Stimulated activated CD8-positive, alpha-beta memory T cell treated with anti-CD3 and anti-CD28 coated beads, Interleukin-15, amount 100 ng/mL, for 48 hours (primary cell): ENCODE measurements at regions not wholly inside any gene's neighbourhood (a gene's known extent, or its start where the extent isn't known, plus 50 kb on each side); places are given as distances from the start of the nearest gene placed in this dataset.
"Not testable (repeated sequence)": the region's sequence is repeated elsewhere in the genome, so short reads cannot be mapped to it uniquely, and the experiment has no call there.

Experiments
- DNase-seq, 2 donors: peaks; one replicate each; pipeline ENCODE4 v3.0.0-alpha.2; 2020; ENCODE audit warnings: low read depth in 2 of 2

GRCh38 chr7:85447004-85447403 is 260.1 kb upstream of the SEMA3D start:
- DNase-seq = no peak

GRCh38 chr7:85426487-85426960 is 239.7 kb upstream of the SEMA3D start:
- no peak for DNase-seq

GRCh38 chr7:85424298-85424697 is 237.4 kb upstream of the SEMA3D start:
- no peak for DNase-seq

- no peak for DNase-seq
Measured at GRCh38 chr7:85423209-85423895, 236.5 kb upstream of the SEMA3D start.

GRCh38 chr7:85415743-85416142 is 228.9 kb upstream of the SEMA3D start:
- DNase-seq = no peak

GRCh38 chr7:85413718-85414117 is 226.9 kb upstream of the SEMA3D start:
- DNase-seq = no peak

- DNase-seq = no peak
Measured at GRCh38 chr7:85412912-85413311, 226.1 kb upstream of the SEMA3D start.

GRCh38 chr7:85407391-85407790 is 220.5 kb upstream of the SEMA3D start:
- DNase-seq = no peak

- DNase-seq = no peak
Measured at GRCh38 chr7:85405016-85405902, 218.4 kb upstream of the SEMA3D start.

- DNase-seq = no peak
Measured at GRCh38 chr7:85396676-85397075, 209.8 kb upstream of the SEMA3D start.

- DNase-seq = no peak
Measured at GRCh38 chr7:85392789-85393188, 205.9 kb upstream of the SEMA3D start.

- no peak for DNase-seq
Measured at GRCh38 chr7:85392326-85392725, 205.5 kb upstream of the SEMA3D start.

GRCh38 chr7:85386460-85386859 is 199.6 kb upstream of the SEMA3D start:
- no peak for DNase-seq

- DNase-seq = no peak
Measured at GRCh38 chr7:85384392-85384791, 197.5 kb upstream of the SEMA3D start.

- DNase-seq = no peak
Measured at GRCh38 chr7:85381212-85381611, 194.4 kb upstream of the SEMA3D start.

GRCh38 chr7:85376589-85376988 is 189.7 kb upstream of the SEMA3D start:
- DNase-seq = no peak

GRCh38 chr7:85356916-85357315 is 170.1 kb upstream of the SEMA3D start:
- DNase-seq = no peak

GRCh38 chr7:85343484-85343883 is 156.6 kb upstream of the SEMA3D start:
- no peak for DNase-seq

- no peak for DNase-seq
Measured at GRCh38 chr7:85342781-85343180, 155.9 kb upstream of the SEMA3D start.

- no peak for DNase-seq
Measured at GRCh38 chr7:85341973-85342372, 155.1 kb upstream of the SEMA3D start.

- no peak for DNase-seq
Measured at GRCh38 chr7:85341121-85341520, 154.3 kb upstream of the SEMA3D start.

- no peak for DNase-seq
Measured at GRCh38 chr7:85336086-85336485, 149.2 kb upstream of the SEMA3D start.

- DNase-seq = not testable (repeated sequence)
Measured at GRCh38 chr7:85335113-85335512, 148.3 kb upstream of the SEMA3D start.
